Fibroblast of mammary gland (primary cell): ENCODE measurements at regions not wholly inside any gene's neighbourhood (a gene's known extent, or its start where the extent isn't known, plus 50 kb on each side); places are given as distances from the start of the nearest gene placed in this dataset.

ENCODE experiments used
- DNase-seq: peaks from one replicate; pipeline ENCODE4 v3.0.0-alpha.2; 2010; ENCODE audit warnings: low read depth
- H3K4me3 ChIP-seq: 2 replicates; pipeline ENCODE4 v1.5.1; 2011; ENCODE audit warnings: low read depth, mild to moderate bottlenecking, low read length, moderate library complexity; ENCODE audit not compliant: control insufficient read depth
- TF ChIP-seq, protein P1 (sequence below): conservative IDR thresholded peaks from 2 replicates; pipeline ENCODE4 v1.5.1; 2011; ENCODE audit warnings: low read depth, low read length, inconsistent platforms; ENCODE audit not compliant: control insufficient read depth, insufficient read depth

DNA sequence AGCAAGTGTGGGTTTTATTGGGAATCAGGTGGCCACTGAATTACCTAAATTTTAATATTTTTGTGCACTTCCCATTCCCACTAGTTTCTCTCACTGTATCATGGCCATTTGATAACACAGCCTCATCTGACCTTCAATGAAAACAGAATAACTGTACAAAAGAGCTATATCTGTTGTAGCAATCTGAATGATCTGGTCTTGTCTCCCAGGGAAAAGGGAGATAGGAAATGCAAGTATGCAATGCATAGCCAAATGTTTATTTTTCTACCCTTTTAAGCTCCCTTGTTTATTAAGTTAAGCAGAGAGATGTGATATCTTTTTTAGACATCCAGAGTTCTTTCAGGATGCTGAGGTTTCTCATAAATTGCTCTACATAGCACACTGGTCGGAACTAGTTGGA lies 288.3 kb upstream of the CLINT1 start:
- H3K4me3 ChIP-seq = no peak overlapping the region
- no peak for DNase-seq

DNA sequence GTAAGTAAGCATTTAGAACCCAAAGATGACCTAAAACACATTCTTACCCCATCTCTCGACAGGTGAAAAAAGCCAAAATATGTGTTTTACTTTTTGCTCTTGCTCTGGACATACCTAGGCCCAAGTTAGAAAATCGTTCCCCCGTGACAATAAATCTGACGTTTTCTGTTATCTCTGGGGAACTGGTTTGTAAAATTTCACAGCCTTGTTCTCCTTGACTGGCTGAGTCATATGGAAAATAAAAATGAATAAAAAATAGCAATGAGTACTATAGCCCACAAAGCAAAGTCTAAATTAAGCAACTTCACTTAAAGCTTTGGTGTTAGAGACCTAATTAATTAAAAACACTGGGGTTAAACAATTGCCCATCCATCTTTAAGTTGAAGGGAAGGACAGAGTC lies 286.9 kb upstream of the CLINT1 start:
- TF ChIP-seq, protein P1, sequence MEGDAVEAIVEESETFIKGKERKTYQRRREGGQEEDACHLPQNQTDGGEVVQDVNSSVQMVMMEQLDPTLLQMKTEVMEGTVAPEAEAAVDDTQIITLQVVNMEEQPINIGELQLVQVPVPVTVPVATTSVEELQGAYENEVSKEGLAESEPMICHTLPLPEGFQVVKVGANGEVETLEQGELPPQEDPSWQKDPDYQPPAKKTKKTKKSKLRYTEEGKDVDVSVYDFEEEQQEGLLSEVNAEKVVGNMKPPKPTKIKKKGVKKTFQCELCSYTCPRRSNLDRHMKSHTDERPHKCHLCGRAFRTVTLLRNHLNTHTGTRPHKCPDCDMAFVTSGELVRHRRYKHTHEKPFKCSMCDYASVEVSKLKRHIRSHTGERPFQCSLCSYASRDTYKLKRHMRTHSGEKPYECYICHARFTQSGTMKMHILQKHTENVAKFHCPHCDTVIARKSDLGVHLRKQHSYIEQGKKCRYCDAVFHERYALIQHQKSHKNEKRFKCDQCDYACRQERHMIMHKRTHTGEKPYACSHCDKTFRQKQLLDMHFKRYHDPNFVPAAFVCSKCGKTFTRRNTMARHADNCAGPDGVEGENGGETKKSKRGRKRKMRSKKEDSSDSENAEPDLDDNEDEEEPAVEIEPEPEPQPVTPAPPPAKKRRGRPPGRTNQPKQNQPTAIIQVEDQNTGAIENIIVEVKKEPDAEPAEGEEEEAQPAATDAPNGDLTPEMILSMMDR = no peak
- no peak for DNase-seq
- H3K4me3 ChIP-seq = no peak overlapping the region

More for the DNA sequence above, 288.3 kb upstream of the CLINT1 start:
- TF ChIP-seq, protein P1 = no peak

DNA sequence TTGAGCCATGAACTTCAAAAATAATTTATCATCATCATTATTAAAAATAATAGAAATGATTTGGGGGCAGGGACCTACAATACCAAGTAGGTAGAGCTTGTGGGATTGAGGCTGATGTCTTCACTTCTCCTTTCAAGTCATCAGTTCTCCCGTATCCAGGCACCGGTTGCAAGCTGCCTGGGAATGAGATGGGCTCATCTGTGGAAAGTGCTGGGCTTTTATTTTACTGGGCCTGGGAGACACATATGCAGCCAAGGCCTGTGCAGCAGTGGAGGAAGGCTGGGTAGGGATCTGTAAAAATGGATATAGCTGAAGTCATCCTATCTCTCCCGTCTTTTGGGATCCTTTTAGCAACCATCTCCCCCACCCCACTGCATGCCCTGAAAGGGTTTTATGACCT lies 284.1 kb upstream of the CLINT1 start:
- TF ChIP-seq, protein P1 = no peak
- H3K4me3 ChIP-seq = no peak overlapping the region
- DNase-seq = no peak

DNA sequence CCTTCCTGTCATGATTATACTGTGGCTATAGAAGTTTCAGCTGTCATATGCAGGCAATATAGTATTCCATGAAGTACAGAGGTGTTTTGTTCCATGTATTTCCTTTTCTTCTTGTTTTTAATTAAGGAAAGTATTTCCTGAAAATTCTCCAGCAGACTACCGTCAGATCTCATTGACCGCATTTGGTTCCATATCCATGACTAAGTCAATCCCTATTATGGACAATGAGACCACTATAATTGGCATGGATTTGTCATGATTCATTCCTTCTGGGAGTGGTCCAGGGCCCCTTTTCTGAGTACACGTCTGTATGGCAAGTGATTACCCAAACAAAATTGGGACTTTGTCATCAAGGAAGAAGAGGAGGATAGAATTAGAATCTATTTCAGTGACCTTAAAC lies 283.2 kb upstream of the CLINT1 start:
- H3K4me3 ChIP-seq = no peak overlapping the region
- TF ChIP-seq, protein P1 = no peak
- peak; percentile 78 for DNase-seq

DNA sequence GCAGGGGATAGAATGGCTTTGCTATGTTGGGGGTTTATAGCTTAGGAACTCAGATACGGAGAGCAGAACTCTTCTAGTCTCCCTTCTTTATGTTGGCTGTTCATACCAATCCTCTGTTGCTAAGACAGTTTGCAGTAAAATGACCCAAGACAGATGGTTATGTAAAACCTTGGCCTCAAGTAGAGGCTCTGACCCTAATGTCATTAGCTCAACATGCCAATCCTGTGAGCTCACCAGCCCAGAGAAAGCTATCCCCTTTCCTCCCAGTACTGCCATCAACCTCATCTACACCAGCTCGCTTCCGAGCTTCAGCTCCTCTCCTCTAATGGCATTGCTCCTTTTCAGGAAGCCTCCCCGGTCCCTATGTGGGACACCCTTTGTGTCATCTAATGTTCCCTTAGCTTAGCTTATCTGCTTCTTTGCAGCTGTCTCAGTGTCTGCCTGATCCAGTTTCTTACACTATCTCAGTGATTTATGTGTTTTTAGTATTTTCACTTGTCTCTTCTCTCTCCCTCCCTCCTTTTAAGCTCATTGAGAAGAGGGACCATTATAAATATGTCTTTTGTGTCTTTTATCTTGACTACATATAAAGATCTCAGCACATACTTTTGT lies 281.3 kb upstream of the CLINT1 start:
- DNase-seq = peak; percentile 87
- H3K4me3 ChIP-seq = no peak overlapping the region
- TF ChIP-seq, protein P1 = no peak

DNA sequence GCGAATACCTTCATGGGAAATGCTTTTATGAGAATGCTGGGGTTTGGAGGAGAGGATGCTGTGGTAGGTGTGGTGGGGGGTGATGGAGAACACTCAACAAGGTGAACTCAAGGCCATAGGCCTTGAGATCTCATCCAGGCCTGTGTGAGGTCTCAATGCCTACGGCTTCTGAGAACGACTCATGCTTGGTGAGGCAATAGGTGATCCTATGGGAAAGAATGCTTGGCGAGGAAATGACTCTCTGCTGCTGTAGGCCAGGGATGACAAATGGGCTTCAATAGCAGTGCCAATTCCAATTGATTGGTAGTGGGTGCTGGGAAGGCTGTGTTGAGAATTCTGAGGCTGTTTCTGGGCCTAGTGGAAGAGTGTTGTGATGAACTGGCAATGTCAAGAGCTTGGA lies 280.2 kb upstream of the CLINT1 start:
- TF ChIP-seq, protein P1 = no peak
- no peak overlapping the region for H3K4me3 ChIP-seq
- DNase-seq = peak; percentile 96

DNA sequence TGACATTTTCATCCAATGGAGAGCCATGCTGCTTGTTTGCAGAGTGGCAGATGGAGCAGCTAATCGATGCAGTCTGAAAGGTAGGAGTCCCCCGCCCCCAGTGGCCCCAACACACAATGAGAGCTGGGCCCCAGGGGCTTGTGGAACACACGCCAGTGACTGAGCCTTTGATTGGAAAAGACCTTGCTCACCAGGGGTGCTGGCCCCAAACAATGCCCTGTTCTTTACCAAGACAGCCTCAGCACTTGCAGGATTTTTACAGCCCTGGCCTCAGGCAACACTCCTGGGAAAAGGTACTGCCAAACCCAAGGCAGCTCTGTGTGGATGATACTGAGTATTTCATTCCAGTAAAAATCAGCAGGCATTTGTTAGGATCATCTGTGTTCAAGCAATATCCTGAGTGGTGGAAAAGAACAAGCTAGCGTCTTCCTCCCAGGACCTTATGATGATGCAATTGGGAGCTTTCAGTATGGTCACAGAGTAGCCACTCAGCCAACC lies 276.8 kb upstream of the CLINT1 start:
- DNase-seq = peak; percentile 57
- TF ChIP-seq, protein P1 = no peak
- no peak overlapping the region for H3K4me3 ChIP-seq
